ENCODE measurements at regions not wholly inside any gene's neighbourhood (a gene's known extent, or its start where the extent isn't known, plus 50 kb on each side); places are given as distances from the start of the nearest gene placed in this dataset.

GRCh38 chr14:44700694-44701093 lies 193.6 kb upstream of the FSCB start:
- intact Hi-C loops (cut with micrococcal nuclease; ENCODE audit: unreplicated experiment): no loop called here
- H3K9me3 ChIP-seq (ENCODE audit: low read length): no peaks in the 10 kb centered on the region
- H3K4me2 ChIP-seq (ENCODE audit: low read length): no peak overlapping the region
- ChIA-PET CTCF (ENCODE audit: unreplicated experiment) (no interaction called here), POLR2A (no interaction called here)
- DNase-seq (ENCODE audit: low spot score): no peak
- H3K9me2 ChIP-seq (ENCODE audit: insufficient read depth, low read length): no peaks in the 10 kb centered on the region
- no peaks in the 10 kb centered on the region for H4K20me1 ChIP-seq (ENCODE audit: insufficient read depth, low read length)
- H3K36me3 ChIP-seq (ENCODE audit: insufficient read depth, low read length): no peaks in the 10 kb centered on the region
- H3K79me2 ChIP-seq (ENCODE audit: insufficient read depth, low read depth, low read length): no peaks in the 10 kb centered on the region
- H3K4me3 ChIP-seq (ENCODE audit: low read depth, low read length, poor library complexity, severe bottlenecking): no peak overlapping the region
- TF ChIP-seq EZH2phosphoT487 (IDR thresholded peaks at IDR 0.05; ENCODE audit: borderline replicate concordance, low read depth, low read length): no peak
- TF ChIP-seq, protein P1, sequence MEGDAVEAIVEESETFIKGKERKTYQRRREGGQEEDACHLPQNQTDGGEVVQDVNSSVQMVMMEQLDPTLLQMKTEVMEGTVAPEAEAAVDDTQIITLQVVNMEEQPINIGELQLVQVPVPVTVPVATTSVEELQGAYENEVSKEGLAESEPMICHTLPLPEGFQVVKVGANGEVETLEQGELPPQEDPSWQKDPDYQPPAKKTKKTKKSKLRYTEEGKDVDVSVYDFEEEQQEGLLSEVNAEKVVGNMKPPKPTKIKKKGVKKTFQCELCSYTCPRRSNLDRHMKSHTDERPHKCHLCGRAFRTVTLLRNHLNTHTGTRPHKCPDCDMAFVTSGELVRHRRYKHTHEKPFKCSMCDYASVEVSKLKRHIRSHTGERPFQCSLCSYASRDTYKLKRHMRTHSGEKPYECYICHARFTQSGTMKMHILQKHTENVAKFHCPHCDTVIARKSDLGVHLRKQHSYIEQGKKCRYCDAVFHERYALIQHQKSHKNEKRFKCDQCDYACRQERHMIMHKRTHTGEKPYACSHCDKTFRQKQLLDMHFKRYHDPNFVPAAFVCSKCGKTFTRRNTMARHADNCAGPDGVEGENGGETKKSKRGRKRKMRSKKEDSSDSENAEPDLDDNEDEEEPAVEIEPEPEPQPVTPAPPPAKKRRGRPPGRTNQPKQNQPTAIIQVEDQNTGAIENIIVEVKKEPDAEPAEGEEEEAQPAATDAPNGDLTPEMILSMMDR (conservative IDR thresholded peaks at IDR 0.05; ENCODE audit: low read length): no peak
- no peak overlapping the region for H3K27ac ChIP-seq (ENCODE audit: low read depth, low read length, poor library complexity, severe bottlenecking)
- no TSS peak for BruUV-seq (replicated peaks)
- no peaks in the 10 kb centered on the region for H3K4me1 ChIP-seq (ENCODE audit: insufficient read depth, low read length, poor library complexity, severe bottlenecking)
- no peak overlapping the region for H2AFZ ChIP-seq (ENCODE audit: low read length)

DNA sequence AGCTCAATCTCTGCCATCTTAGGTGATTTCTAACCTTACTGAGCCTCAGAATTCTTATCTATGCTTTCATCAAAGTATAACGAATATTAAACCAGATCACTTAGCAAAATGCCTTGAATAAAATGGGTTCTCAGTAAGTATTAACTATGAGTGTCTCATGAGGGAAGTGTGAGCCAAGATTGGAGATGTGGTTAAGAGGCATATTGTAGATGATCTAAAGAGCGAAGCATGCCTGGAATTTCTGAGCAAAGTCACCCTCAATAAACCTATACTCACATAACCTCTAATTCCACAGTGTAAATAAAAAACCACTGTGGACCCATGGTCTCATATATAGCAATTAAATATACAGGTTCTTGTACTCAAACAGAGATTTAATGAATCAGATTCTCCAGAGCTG lies 193.1 kb upstream of the FSCB start:
- H2AFZ ChIP-seq (ENCODE audit: low read length): no peak overlapping the region
- H3K27ac ChIP-seq (ENCODE audit: low read depth, low read length, poor library complexity, severe bottlenecking): no peak overlapping the region
- H3K4me1 ChIP-seq (ENCODE audit: insufficient read depth, low read length, poor library complexity, severe bottlenecking): no peaks in the 10 kb centered on the region
- no peak overlapping the region for H3K4me3 ChIP-seq (ENCODE audit: low read depth, low read length, poor library complexity, severe bottlenecking)
- BruUV-seq (replicated peaks): no TSS peak
- no peak overlapping the region for H3K4me2 ChIP-seq (ENCODE audit: low read length)
- intact Hi-C loops (cut with micrococcal nuclease; ENCODE audit: unreplicated experiment): no loop called here
- no peaks in the 10 kb centered on the region for H3K36me3 ChIP-seq (ENCODE audit: insufficient read depth, low read length)
- H3K9me3 ChIP-seq (ENCODE audit: low read length): no peaks in the 10 kb centered on the region
- DNase-seq (ENCODE audit: low spot score): no peak
- H3K9me2 ChIP-seq (ENCODE audit: insufficient read depth, low read length): no peaks in the 10 kb centered on the region
- no peaks in the 10 kb centered on the region for H4K20me1 ChIP-seq (ENCODE audit: insufficient read depth, low read length)
- H3K79me2 ChIP-seq (ENCODE audit: insufficient read depth, low read depth, low read length): no peaks in the 10 kb centered on the region
- TF ChIP-seq, protein P1 (conservative IDR thresholded peaks at IDR 0.05; ENCODE audit: low read length): no peak
- no peak for TF ChIP-seq EZH2phosphoT487 (IDR thresholded peaks at IDR 0.05; ENCODE audit: borderline replicate concordance, low read depth, low read length)
- ChIA-PET CTCF (ENCODE audit: unreplicated experiment) (no interaction called here), POLR2A (no interaction called here)

- ChIA-PET CTCF (ENCODE audit: unreplicated experiment) (no interaction called here), POLR2A (no interaction called here)
- BruUV-seq (replicated peaks): no TSS peak
- intact Hi-C loops (cut with micrococcal nuclease; ENCODE audit: unreplicated experiment): no loop called here
- Histone ChIP-seq H2AFZ (ENCODE audit: low read length) (no peak overlapping the region), H3K9me3 (ENCODE audit: low read length) (no peaks in the 10 kb centered on the region), H3K79me2 (ENCODE audit: insufficient read depth, low read depth, low read length) (no peaks in the 10 kb centered on the region), H3K36me3 (ENCODE audit: insufficient read depth, low read length) (no peaks in the 10 kb centered on the region), H3K4me2 (ENCODE audit: low read length) (no peak overlapping the region), H3K4me3 (ENCODE audit: low read depth, low read length, poor library complexity, severe bottlenecking) (no peak overlapping the region), H3K9me2 (ENCODE audit: insufficient read depth, low read length) (no peaks in the 10 kb centered on the region), H3K27ac (ENCODE audit: low read depth, low read length, poor library complexity, severe bottlenecking) (no peak overlapping the region), H4K20me1 (ENCODE audit: insufficient read depth, low read length) (no peaks in the 10 kb centered on the region), H3K4me1 (ENCODE audit: insufficient read depth, low read length, poor library complexity, severe bottlenecking) (no peaks in the 10 kb centered on the region)
- no peak for DNase-seq (ENCODE audit: low spot score)
- TF ChIP-seq EZH2phosphoT487 (IDR thresholded peaks at IDR 0.05; ENCODE audit: borderline replicate concordance, low read depth, low read length): no peak
- TF ChIP-seq, protein P1 (conservative IDR thresholded peaks at IDR 0.05; ENCODE audit: low read length): no peak
Measured at GRCh38 chr14:44699391-44699790, 192.3 kb upstream of the FSCB start.

Data from OCI-LY7 (cell line).